HFFc6 (cell line): ENCODE measurements at regions not wholly inside any gene's neighbourhood (a gene's known extent, or its start where the extent isn't known, plus 50 kb on each side); places are given as distances from the start of the nearest gene placed in this dataset.
"Not testable (repeated sequence)": the region's sequence is repeated elsewhere in the genome, so short reads cannot be mapped to it uniquely, and the experiment has no call there.

Source experiments
- DNase-seq: peaks from one replicate; pipeline ENCODE4 v3.0.0-alpha.2; 2018
- H3K27ac Mint-ChIP-seq: 2 replicates; pipeline ENCODE4 v1.8.0; 2020; ENCODE audit warnings: mild to moderate bottlenecking, mixed read lengths
- H3K27me3 Mint-ChIP-seq: 2 replicates; pipeline ENCODE4 v1.8.0; 2021; ENCODE audit warnings: mild to moderate bottlenecking, moderate library complexity, mixed read lengths; ENCODE audit not compliant: insufficient read depth
- H3K36me3 Mint-ChIP-seq: 2 replicates; pipeline ENCODE4 v1.8.0; 2021; ENCODE audit warnings: low read depth, mixed read lengths
- H3K4me1 Mint-ChIP-seq: 2 replicates; pipeline ENCODE4 v1.8.0; 2020; ENCODE audit warnings: low read depth, mixed read lengths
- H3K4me3 Mint-ChIP-seq: 2 replicates; pipeline ENCODE4 v1.8.0; 2020; ENCODE audit warnings: mild to moderate bottlenecking, moderate library complexity, mixed read lengths
- H3K9me3 Mint-ChIP-seq: 2 replicates; pipeline ENCODE4 v1.8.0; 2020; ENCODE audit warnings: mild to moderate bottlenecking, mixed read lengths
- CTCF ChIP-seq: fragments of 200-600 bp; sonication (generic); IDR thresholded peaks from 2 replicates; pipeline ENCODE4 v1.5.0; 2021; ENCODE audit warnings: antibody characterized with exemption, mild to moderate bottlenecking

GRCh38 chr12:114164351-114164750 lies 198.2 kb upstream of the RBM19 start:
- H3K27ac Mint-ChIP-seq, result peak overlapping the region; percentile 88
- no peaks in the 10 kb centered on the region for H3K36me3 Mint-ChIP-seq
- H3K4me3 Mint-ChIP-seq, result peak overlapping the region; percentile 54; the same call in 1 of the 2 replicates
- no peak for TF ChIP-seq CTCF
- H3K27me3 Mint-ChIP-seq, result no peaks in the 10 kb centered on the region; the same call in 1 of the 2 replicates
- peaks cover 62% of the 10 kb centered on the region for H3K4me1 Mint-ChIP-seq
- no peak for DNase-seq
- H3K9me3 Mint-ChIP-seq, result no peaks in the 10 kb centered on the region

GRCh38 chr12:114163771-114164170 lies 197.6 kb upstream of the RBM19 start:
- Mint-ChIP-seq H3K27me3 (no peaks in the 10 kb centered on the region; the same call in 1 of the 2 replicates), H3K36me3 (no peaks in the 10 kb centered on the region), H3K27ac (peak overlapping the region; percentile 88), H3K9me3 (no peaks in the 10 kb centered on the region), H3K4me3 (peak overlapping the region; percentile 54; the same call in 1 of the 2 replicates), H3K4me1 (peaks cover 61% of the 10 kb centered on the region)
- no peak for TF ChIP-seq CTCF
- peak; percentile 98 for DNase-seq

- TF ChIP-seq CTCF, result no peak
- Mint-ChIP-seq H3K4me1 (peaks cover 31% of the 10 kb centered on the region), H3K27ac (no peak overlapping the region), H3K27me3 (peaks cover 10% of the 10 kb centered on the region), H3K36me3 (no peaks in the 10 kb centered on the region), H3K4me3 (no peak overlapping the region), H3K9me3 (no peaks in the 10 kb centered on the region)
- no peak for DNase-seq
These were observed 194.3 kb upstream of the RBM19 start for GRCh38 chr12:114160445-114160844.

- peaks cover 25% of the 10 kb centered on the region for H3K27me3 Mint-ChIP-seq
- no peak overlapping the region for H3K27ac Mint-ChIP-seq
- DNase-seq, result peak; percentile 52
These were observed 186.8 kb upstream of the RBM19 start for GRCh38 chr12:114152890-114153289.

GRCh38 chr12:114152066-114152465 lies 185.9 kb upstream of the RBM19 start:
- H3K27me3 Mint-ChIP-seq, result peaks cover 27% of the 10 kb centered on the region
- no peaks in the 10 kb centered on the region for H3K9me3 Mint-ChIP-seq
- no peak overlapping the region for H3K27ac Mint-ChIP-seq
- no peak for TF ChIP-seq CTCF
- DNase-seq, result no peak
- H3K4me3 Mint-ChIP-seq, result no peak overlapping the region
- no peaks in the 10 kb centered on the region for H3K36me3 Mint-ChIP-seq
- H3K4me1 Mint-ChIP-seq, result peaks cover 8% of the 10 kb centered on the region; the same call in 1 of the 2 replicates

More at GRCh38 chr12:114152890-114153289, 186.8 kb upstream of the RBM19 start:
- H3K4me1 Mint-ChIP-seq, result peaks cover 8% of the 10 kb centered on the region; the same call in 1 of the 2 replicates
- no peak overlapping the region for H3K4me3 Mint-ChIP-seq
- no peaks in the 10 kb centered on the region for H3K36me3 Mint-ChIP-seq
- no peaks in the 10 kb centered on the region for H3K9me3 Mint-ChIP-seq
- no peak for TF ChIP-seq CTCF

GRCh38 chr12:114150584-114150983 lies 184.5 kb upstream of the RBM19 start:
- not testable (repeated sequence) for H3K9me3 Mint-ChIP-seq, H3K36me3 Mint-ChIP-seq, H3K4me3 Mint-ChIP-seq, DNase-seq, H3K27ac Mint-ChIP-seq
- H3K4me1 Mint-ChIP-seq, result peaks cover 17% of the 10 kb centered on the region
- peaks cover 27% of the 10 kb centered on the region for H3K27me3 Mint-ChIP-seq
